Liver (tissue), 8 donors: ENCODE measurements at regions not wholly inside any gene's neighbourhood (a gene's known extent, or its start where the extent isn't known, plus 50 kb on each side); places are given as distances from the start of the nearest gene placed in this dataset.

Experiments
- DNase-seq: peaks from one replicate; pipeline ENCODE4 v3.0.0-alpha.2; 2017; ENCODE audit warnings: low spot score
- H3K27ac ChIP-seq, 2 donors: one replicate each; pipeline ENCODE4 v1.7.0; 2013; ENCODE audit warnings: inconsistent platforms in 2 of 2, low read length in 2 of 2, control low read depth in 1 of 2, low read depth in 1 of 2, mild to moderate bottlenecking in 1 of 2
- H3K27me3 ChIP-seq, 4 donors: one replicate each; pipeline versions ENCODE4 v1.6.1 to v1.7.0; 2013; ENCODE audit warnings: low read length in 3 of 4, inconsistent platforms in 1 of 4, mild to moderate bottlenecking in 1 of 4, moderate library complexity in 1 of 4; ENCODE audit not compliant: control insufficient read depth in 4 of 4, insufficient read depth in 4 of 4
- H3K36me3 ChIP-seq, 4 donors: one replicate each; pipeline versions ENCODE4 v1.6.1 to v1.7.0; 2013; ENCODE audit warnings: low read length in 3 of 4, mild to moderate bottlenecking in 3 of 4, low read depth in 1 of 4, moderate library complexity in 1 of 4; ENCODE audit not compliant: control insufficient read depth in 4 of 4, insufficient read depth in 3 of 4
- H3K4me1 ChIP-seq, 4 donors: one replicate each; pipeline versions ENCODE4 v1.6.1 to v1.7.0; 2013; ENCODE audit warnings: low read length in 3 of 4, mild to moderate bottlenecking in 3 of 4, moderate library complexity in 1 of 4; ENCODE audit not compliant: control insufficient read depth in 4 of 4, insufficient read depth in 4 of 4
- H3K4me3 ChIP-seq, 3 donors: one replicate each; pipeline versions ENCODE4 v1.6.1 to v1.7.0; 2013; ENCODE audit warnings: low read length in 3 of 3, control low read depth in 1 of 3, low read depth in 1 of 3, mild to moderate bottlenecking in 1 of 3
- H3K9ac ChIP-seq, 2 donors: one replicate each; pipeline ENCODE4 v1.7.0; 2013; ENCODE audit warnings: low read length in 2 of 2, mild to moderate bottlenecking in 2 of 2, moderate library complexity in 2 of 2, control low read depth in 1 of 2, low read depth in 1 of 2
- H3K9me3 ChIP-seq, 4 donors: one replicate each; pipeline versions ENCODE4 v1.6.1 to v1.7.0; 2013; ENCODE audit warnings: low read length in 3 of 4; ENCODE audit not compliant: control insufficient read depth in 4 of 4
- ATF3 ChIP-seq: IDR thresholded peaks from 2 replicates; pipeline ENCODE4 v1.6.1; 2016; ENCODE audit warnings: antibody characterized with exemption
- CTCF ChIP-seq: fragments of 150-350 bp; IDR thresholded peaks from 2 replicates; pipeline ENCODE4 v1.5.1; 2017; ENCODE audit warnings: improper control_type of control experiment, low read depth, low read length; ENCODE audit not compliant: missing input control
- EGR1 ChIP-seq, 2 donors: IDR thresholded peaks; 2 replicates each; pipeline ENCODE4 v1.6.1; 2016 to 2018; ENCODE audit warnings: antibody characterized with exemption in 2 of 2, low read depth in 2 of 2
- FOXA1 ChIP-seq: IDR thresholded peaks from 2 replicates; pipeline ENCODE4 v1.6.1; 2016; ENCODE audit warnings: antibody characterized with exemption
- FOXA2 ChIP-seq: IDR thresholded peaks from 2 replicates; pipeline ENCODE4 v1.6.1; 2016; ENCODE audit warnings: antibody characterized with exemption
- GABPA ChIP-seq, 2 donors: IDR thresholded peaks in 1 of 2; conservative IDR thresholded peaks in 1 of 2; 2 replicates each; pipeline ENCODE4 v1.6.1; 2016; ENCODE audit warnings: antibody characterized with exemption in 2 of 2, mild to moderate bottlenecking in 1 of 2, moderate library complexity in 1 of 2
- HNF4A ChIP-seq, 2 donors: conservative IDR thresholded peaks; 2 replicates each; pipeline ENCODE4 v1.6.1; 2016; ENCODE audit warnings: antibody characterized with exemption in 2 of 2, mild to moderate bottlenecking in 2 of 2
- HNF4G ChIP-seq: IDR thresholded peaks from 2 replicates; pipeline ENCODE4 v1.6.1; 2016; ENCODE audit warnings: antibody characterized with exemption
- MAX ChIP-seq: IDR thresholded peaks from 2 replicates; pipeline ENCODE4 v1.6.1; 2016; ENCODE audit warnings: antibody characterized with exemption
- NR2F2 ChIP-seq: IDR thresholded peaks from 2 replicates; pipeline ENCODE4 v1.6.1; 2016; ENCODE audit warnings: antibody characterized with exemption
- RAD21 ChIP-seq, 2 donors: IDR thresholded peaks; 2 replicates each; pipeline ENCODE4 v1.6.1; 2016; ENCODE audit warnings: antibody characterized with exemption in 2 of 2, mild to moderate bottlenecking in 2 of 2
- RXRA ChIP-seq, 2 donors: IDR thresholded peaks; 2 replicates each; pipeline ENCODE4 v1.6.1; 2017 to 2018; ENCODE audit warnings: antibody characterized with exemption in 2 of 2, mild to moderate bottlenecking in 1 of 2
- SP1 ChIP-seq: IDR thresholded peaks from 2 replicates; pipeline ENCODE4 v1.6.1; 2018; ENCODE audit warnings: antibody characterized with exemption, mild to moderate bottlenecking
- TAF1 ChIP-seq: conservative IDR thresholded peaks from 2 replicates; pipeline ENCODE4 v1.6.1; 2016; ENCODE audit warnings: antibody characterized with exemption, mild to moderate bottlenecking
- YY1 ChIP-seq: IDR thresholded peaks from 2 replicates; pipeline ENCODE4 v1.6.1; 2016; ENCODE audit warnings: antibody characterized with exemption, mild to moderate bottlenecking
- ZBTB33 ChIP-seq: IDR thresholded peaks from 2 replicates; pipeline ENCODE4 v1.6.1; 2016; ENCODE audit warnings: antibody characterized with exemption
- WGBS: extraction: QIAGEN DNeasy Blood & Tissue Kit; methylation state at CpG from one replicate; pipeline ENCODE4 v1.1.7; 2013; 5-methylcytosine and 5-hydroxymethylcytosine counted together
- donor health status: healthy.
- donor health status: healthy.
- donor health status: healthy.
- donor health status: healthy.
- donor health status: healthy.

GRCh38 chr10:3682745-3683144 lies 102.3 kb downstream of the KLF6 start:
- no peak for DNase-seq
- no peak overlapping the region for H3K4me3 ChIP-seq
- 90% methylated on average over 6 of the region's 6 CpGs for WGBS
- H3K9me3 ChIP-seq = no peaks in the 10 kb centered on the region
- H3K27me3 ChIP-seq = no peaks in the 10 kb centered on the region
- H3K9ac ChIP-seq = no peak overlapping the region
- H3K36me3 ChIP-seq = no peaks in the 10 kb centered on the region
- H3K4me1 ChIP-seq = no peaks in the 10 kb centered on the region
- H3K27ac ChIP-seq = no peak overlapping the region
- TF ChIP-seq ATF3 (no peak), EGR1 (IDR thresholded peaks at IDR 0.05; ENCODE audit: low read depth in 2 of 2) (no peak), FOXA2 (no peak), GABPA (IDR thresholded peaks at IDR 0.05 in 1 of 2, conservative IDR thresholded peaks at IDR 0.05 in 1 of 2) (no peak)

GRCh38 chr10:3681642-3682554 lies 103.1 kb downstream of the KLF6 start:
- no peak for DNase-seq
- no peak overlapping the region for H3K27ac ChIP-seq
- 60% methylated on average over 23 of the region's 23 CpGs for WGBS
- no peak overlapping the region for H3K4me3 ChIP-seq
- H3K4me1 ChIP-seq = no peaks in the 10 kb centered on the region
- H3K27me3 ChIP-seq = no peaks in the 10 kb centered on the region
- TF ChIP-seq RAD21 (IDR thresholded peaks at IDR 0.05) = peak; percentile 44 to 67
- TF ChIP-seq CTCF = peak; percentile 19
- TF ChIP-seq YY1 = no peak
- TF ChIP-seq RXRA (IDR thresholded peaks at IDR 0.05) = no peak
- TF ChIP-seq ZBTB33 = no peak
- H3K9ac ChIP-seq = no peak overlapping the region
- H3K36me3 ChIP-seq = no peaks in the 10 kb centered on the region
- H3K9me3 ChIP-seq = no peaks in the 10 kb centered on the region

GRCh38 chr10:3679950-3680629 lies 104.9 kb downstream of the KLF6 start:
- no peaks in the 10 kb centered on the region for H3K36me3 ChIP-seq
- 95% methylated on average over 8 of the region's 8 CpGs for WGBS
- no peaks in the 10 kb centered on the region for H3K4me1 ChIP-seq
- no peak overlapping the region for H3K9ac ChIP-seq
- no peak overlapping the region for H3K27ac ChIP-seq
- H3K4me3 ChIP-seq = no peak overlapping the region
- no peaks in the 10 kb centered on the region for H3K9me3 ChIP-seq
- no peaks in the 10 kb centered on the region for H3K27me3 ChIP-seq
- DNase-seq = no peak
- no peak for TF ChIP-seq CTCF
- TF ChIP-seq FOXA1 = no peak
- TF ChIP-seq ATF3 = no peak
- TF ChIP-seq ZBTB33 = no peak
- no peak for TF ChIP-seq MAX
- no peak for TF ChIP-seq RXRA (IDR thresholded peaks at IDR 0.05)
- no peak for TF ChIP-seq SP1
- no peak for TF ChIP-seq HNF4A (conservative IDR thresholded peaks at IDR 0.05)
- TF ChIP-seq RAD21 (IDR thresholded peaks at IDR 0.05) = no peak
- no peak for TF ChIP-seq FOXA2
- no peak for TF ChIP-seq GABPA (IDR thresholded peaks at IDR 0.05 in 1 of 2, conservative IDR thresholded peaks at IDR 0.05 in 1 of 2)
- TF ChIP-seq NR2F2 = no peak
- TF ChIP-seq TAF1 = no peak
- no peak for TF ChIP-seq HNF4G
